HG03521 (cell line): ENCODE measurements at regions not wholly inside any gene's neighbourhood (a gene's known extent, or its start where the extent isn't known, plus 50 kb on each side); places are given as distances from the start of the nearest gene placed in this dataset.
A peak's percentile ranks its signal among the peaks of the same experiment; 100 is the strongest.

Experiments
- ATAC-seq: cut with Tn5 transposase; IDR thresholded peaks from one replicate; pipeline ENCODE4 v1.9.1; 2021; ENCODE audit warnings: mild to moderate bottlenecking, moderate library complexity; ENCODE audit not compliant: unreplicated experiment

DNA sequence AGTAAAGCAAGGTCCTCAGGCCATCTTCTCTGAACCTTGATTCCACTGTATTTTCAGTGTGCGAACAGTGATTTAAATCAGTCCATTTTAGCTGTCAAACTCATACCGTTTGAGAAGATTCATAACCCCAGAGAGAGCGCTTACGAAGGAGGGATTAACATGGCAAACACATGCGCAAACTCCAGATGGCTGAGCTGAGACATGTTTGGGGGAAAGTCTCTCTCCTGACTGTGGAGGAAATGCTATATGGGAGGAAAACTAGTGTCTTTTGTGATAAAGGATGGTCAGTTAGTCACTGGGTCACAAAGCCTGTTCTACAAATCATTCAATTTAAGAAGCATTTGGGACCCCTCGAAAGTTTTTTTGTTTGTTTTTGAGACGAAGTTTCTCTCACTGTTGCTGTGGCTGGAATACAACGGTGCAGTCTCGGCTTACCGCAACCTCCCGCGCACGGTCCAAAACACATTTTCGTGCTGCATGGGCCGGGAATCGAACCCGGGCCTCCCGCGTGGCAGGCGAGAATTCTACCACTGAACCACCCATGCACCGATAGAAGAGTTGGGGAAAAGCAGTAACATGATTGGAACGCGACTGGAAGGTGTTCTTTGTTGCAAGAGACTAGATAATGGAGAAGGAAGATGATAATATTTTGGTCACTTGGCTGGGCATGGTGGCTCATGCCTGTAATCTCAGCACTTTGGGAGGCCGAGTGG is 58.4 kb upstream of the CXADR start:
- peak; percentile 80 for ATAC-seq

DNA sequence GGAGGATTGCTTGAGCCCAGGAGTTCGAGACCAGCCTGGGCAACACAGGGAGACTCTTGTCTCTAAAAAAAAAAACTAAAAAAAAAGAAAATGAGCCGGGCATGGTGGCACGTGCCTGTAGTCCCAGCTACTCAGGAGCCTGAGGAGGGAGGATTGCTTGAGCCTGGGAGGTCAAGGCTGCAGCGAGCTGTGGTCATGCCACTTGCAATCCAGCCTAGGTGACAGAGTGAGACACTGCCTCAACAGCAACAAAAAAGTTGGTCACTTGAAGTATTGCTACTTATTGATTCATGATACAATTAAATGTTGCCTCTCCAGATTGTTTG is 57.9 kb upstream of the CXADR start:
- no peak for ATAC-seq

DNA sequence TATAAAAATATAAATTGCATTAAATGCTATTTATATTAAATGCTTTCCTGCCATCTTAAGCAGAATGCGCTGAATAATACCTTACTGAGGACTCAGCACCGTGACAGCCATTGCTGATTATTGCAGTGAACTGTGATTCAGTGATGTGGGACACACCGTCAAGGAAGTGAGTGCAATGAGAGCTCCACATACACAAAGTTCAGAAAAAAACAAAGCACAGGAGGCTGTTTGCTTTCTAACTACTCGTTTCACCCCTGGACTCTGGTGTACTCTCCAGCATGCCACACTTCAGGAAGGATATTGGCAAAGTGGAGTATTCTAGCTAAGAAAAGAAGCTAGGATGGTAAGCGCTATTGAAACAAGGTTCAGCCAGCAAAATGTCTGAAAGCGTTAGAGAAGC is 57.4 kb upstream of the CXADR start:
- ATAC-seq: no peak

DNA sequence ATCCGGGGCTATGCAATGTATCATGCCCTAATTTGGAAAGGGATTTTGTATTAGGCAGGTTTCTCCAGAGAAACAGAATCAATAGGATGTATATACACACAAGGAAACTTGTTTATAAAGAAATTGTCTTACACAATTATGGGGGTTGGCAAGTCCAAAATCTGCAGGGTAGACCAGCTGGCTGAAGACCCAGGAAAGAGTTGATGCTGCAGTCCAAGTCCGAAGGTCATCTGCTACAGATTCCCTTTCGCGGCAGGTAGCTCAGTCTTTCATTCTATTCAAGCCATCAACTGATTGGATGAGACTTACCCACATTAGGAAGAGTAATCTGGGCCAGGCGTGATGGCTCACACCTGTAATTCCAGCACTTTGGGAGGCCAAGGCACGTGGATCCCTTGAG is 54.6 kb upstream of the CXADR start:
- no peak for ATAC-seq

DNA sequence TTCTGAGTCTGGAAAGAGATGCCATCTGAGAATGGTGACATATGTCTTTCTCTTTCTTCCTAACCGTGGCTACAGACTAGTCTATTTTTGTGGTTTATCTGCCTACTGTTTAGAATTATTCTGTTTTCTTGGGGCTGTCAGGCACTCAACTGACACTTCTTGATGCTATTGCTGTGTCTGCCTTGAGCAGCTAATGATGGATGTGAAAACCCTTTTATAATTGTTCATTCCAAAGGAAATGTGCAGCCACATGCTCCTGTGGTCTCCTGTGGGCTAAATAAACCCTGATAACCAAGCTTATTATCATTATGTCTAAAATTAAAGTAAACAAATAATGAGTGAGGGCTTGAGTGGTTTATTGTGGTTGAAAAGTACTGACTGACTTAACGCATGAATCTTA is 52.7 kb upstream of the CXADR start:
- ATAC-seq: no peak

DNA sequence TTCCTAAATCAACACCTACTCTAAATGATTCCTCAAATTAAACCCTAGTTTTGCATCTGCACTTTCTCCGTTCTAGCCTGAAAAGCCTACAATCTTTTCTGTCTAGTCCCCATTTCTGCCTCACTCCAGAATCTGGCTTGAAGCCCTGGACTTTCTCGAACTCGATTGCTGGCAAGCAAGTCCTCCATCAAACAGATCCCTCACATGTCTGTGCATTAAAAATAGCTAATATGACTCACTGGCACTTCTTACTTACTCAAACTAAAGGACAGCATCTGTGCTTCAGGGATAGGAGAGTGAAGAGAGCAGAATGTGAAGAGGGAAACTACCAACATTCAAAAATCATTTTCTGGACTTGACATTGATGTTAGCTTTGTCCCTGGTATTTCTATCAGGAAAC is 51.8 kb upstream of the CXADR start:
- no peak for ATAC-seq

DNA sequence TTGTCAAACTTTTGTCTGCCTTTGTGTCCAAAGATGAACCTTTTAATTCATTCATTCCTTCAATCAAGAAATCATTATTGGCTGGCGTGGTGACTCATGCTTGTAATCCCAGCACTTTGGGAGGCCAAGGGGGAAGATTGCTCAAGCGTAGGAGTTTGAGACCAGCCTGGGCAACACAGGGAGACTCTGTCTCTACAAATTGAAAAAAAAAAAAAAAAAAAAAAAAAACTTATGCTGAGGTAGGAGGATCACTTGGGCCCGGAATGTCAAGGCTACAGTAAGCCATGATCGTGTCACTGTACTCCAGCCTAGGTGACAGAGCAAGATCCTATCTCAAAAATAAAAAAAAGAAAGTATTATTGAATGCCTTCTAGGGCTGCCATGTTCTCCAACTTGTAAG is 51.3 kb upstream of the CXADR start:
- no peak for ATAC-seq

DNA sequence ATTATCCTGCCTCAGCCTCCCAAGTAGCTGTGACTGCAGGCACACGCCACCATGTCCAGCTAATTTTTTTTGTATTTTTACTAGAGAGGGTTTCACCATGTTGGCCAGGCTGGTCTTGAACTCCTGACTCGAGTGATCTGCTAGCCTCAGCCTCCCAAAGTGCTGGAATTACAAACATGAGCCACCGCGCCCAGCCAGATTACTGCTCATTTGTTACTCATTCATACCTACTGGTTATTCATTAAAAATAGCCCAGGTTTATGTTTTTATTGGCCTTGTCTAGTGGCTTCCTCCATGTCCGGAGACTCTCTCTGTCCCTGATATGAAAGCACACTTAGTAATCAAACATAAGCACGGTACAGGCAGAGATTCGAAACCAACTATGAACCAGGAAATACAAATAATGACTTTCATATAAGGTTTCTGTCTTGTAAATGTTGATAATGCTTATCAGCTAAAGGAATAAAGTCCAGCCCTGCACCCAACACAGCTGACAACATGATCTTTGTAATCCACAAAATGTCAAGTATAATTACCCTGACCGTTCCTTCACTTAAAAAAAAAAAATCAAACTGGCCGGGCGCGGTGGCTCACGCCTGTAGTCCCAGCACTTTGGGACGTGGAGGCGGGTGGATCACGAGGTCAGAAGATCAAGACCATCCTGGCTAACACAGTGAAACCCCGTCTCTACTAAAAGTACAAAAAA is 50.4 kb upstream of the CXADR start:
- ATAC-seq: no peak
